T-helper 2 cell (primary cell): ENCODE measurements at regions not wholly inside any gene's neighbourhood (a gene's known extent, or its start where the extent isn't known, plus 50 kb on each side); places are given as distances from the start of the nearest gene placed in this dataset.

Experiments
- DNase-seq, 5 experiments: peaks; one replicate each; pipeline versions ENCODE4 v3.0.0 to v3.0.0-alpha.2; 2012 to 2022

- no peak for DNase-seq
Observed at GRCh38 chr5:141777711-141778110, 95.7 kb upstream of the ARAP3 start.

- DNase-seq: no peak
Observed at GRCh38 chr5:141777130-141777529, 95.1 kb upstream of the ARAP3 start.

GRCh38 chr5:141773779-141774562 lies 91.9 kb upstream of the ARAP3 start:
- no peak for DNase-seq

- DNase-seq: no peak
Observed at GRCh38 chr5:141772281-141772680, 90.3 kb upstream of the ARAP3 start.

- DNase-seq: no peak
Observed at GRCh38 chr5:141771562-141771961, 89.5 kb upstream of the ARAP3 start.

- no peak for DNase-seq
Observed at GRCh38 chr5:141771031-141771430, 89.0 kb upstream of the ARAP3 start.

GRCh38 chr5:141769671-141770070 lies 87.6 kb upstream of the ARAP3 start:
- DNase-seq: no peak

GRCh38 chr5:141767671-141768070 lies 85.6 kb upstream of the ARAP3 start:
- DNase-seq: no peak

- DNase-seq: no peak
Observed at GRCh38 chr5:141765896-141766551, 84.0 kb upstream of the ARAP3 start.

- DNase-seq: no peak
Observed at GRCh38 chr5:141763541-141763940, 81.5 kb upstream of the ARAP3 start.

GRCh38 chr5:141762790-141763368 lies 80.8 kb upstream of the ARAP3 start:
- no peak for DNase-seq

GRCh38 chr5:141762316-141762715 lies 80.3 kb upstream of the ARAP3 start:
- DNase-seq: no peak

- no peak for DNase-seq
Observed at GRCh38 chr5:141760753-141761152, 78.7 kb upstream of the ARAP3 start.

GRCh38 chr5:141760193-141760592 lies 78.2 kb upstream of the ARAP3 start:
- no peak for DNase-seq

GRCh38 chr5:141758310-141758998 lies 76.4 kb upstream of the ARAP3 start:
- DNase-seq: no peak

GRCh38 chr5:141757402-141757801 lies 75.4 kb upstream of the ARAP3 start:
- no peak for DNase-seq

GRCh38 chr5:141756196-141756595 lies 74.2 kb upstream of the ARAP3 start:
- DNase-seq: no peak

- DNase-seq: peak in 1 of 5 experiments; percentile 25
Observed at GRCh38 chr5:141753971-141754713, 72.1 kb upstream of the ARAP3 start.

- no peak for DNase-seq
Observed at GRCh38 chr5:141753143-141753970, 71.3 kb upstream of the ARAP3 start.

GRCh38 chr5:141747152-141748141 lies 65.4 kb upstream of the ARAP3 start:
- DNase-seq: no peak
